Neuronal stem cell (in vitro differentiated cells): ENCODE measurements at regions not wholly inside any gene's neighbourhood (a gene's known extent, or its start where the extent isn't known, plus 50 kb on each side); places are given as distances from the start of the nearest gene placed in this dataset.

Source experiments
- DNase-seq: peaks from one replicate; pipeline ENCODE4 v3.0.0-alpha.2; 2013; ENCODE audit warnings: low spot score
- H2AFZ ChIP-seq: one replicate; pipeline ENCODE4 v1.6.1; 2013; ENCODE audit warnings: mild to moderate bottlenecking, low read length, inconsistent platforms
- H2AK5ac ChIP-seq: 2 replicates; pipeline ENCODE4 v1.6.1; 2013; ENCODE audit warnings: low read depth, mild to moderate bottlenecking, inconsistent platforms, low read length, moderate library complexity, mixed read lengths
- H2BK120ac ChIP-seq: 2 replicates; pipeline ENCODE4 v1.6.1; 2013; ENCODE audit warnings: low read depth, mild to moderate bottlenecking, inconsistent platforms, low read length, moderate library complexity, mixed read lengths
- H2BK12ac ChIP-seq: one replicate; pipeline ENCODE4 v1.6.1; 2013; ENCODE audit warnings: low read length, inconsistent platforms
- H2BK15ac ChIP-seq: 2 replicates; pipeline ENCODE4 v1.6.1; 2013; ENCODE audit warnings: mild to moderate bottlenecking, low read length, inconsistent platforms, mixed read lengths
- H2BK5ac ChIP-seq: one replicate; pipeline ENCODE4 v1.6.1; 2013; ENCODE audit warnings: inconsistent platforms, mild to moderate bottlenecking, low read length, moderate library complexity
- H3K14ac ChIP-seq: one replicate; pipeline ENCODE4 v1.6.1; 2013; ENCODE audit warnings: low read length, inconsistent platforms
- H3K18ac ChIP-seq: 2 replicates; pipeline ENCODE4 v1.6.1; 2013; ENCODE audit warnings: low read length, inconsistent platforms
- H3K23ac ChIP-seq: 2 replicates; pipeline ENCODE4 v1.6.1; 2013; ENCODE audit warnings: low read depth, mild to moderate bottlenecking, mixed read lengths, low read length, inconsistent platforms; ENCODE audit not compliant: poor library complexity
- H3K27ac ChIP-seq: replicated peaks from 3 replicates; pipeline ENCODE4 v1.5.1; 2013; ENCODE audit warnings: low read length, inconsistent platforms
- H3K27me3 ChIP-seq, 3 experiments: 2 replicates each; pipeline ENCODE4 v1.6.1; 2013; ENCODE audit warnings: low read length in 3 of 3, mild to moderate bottlenecking in 2 of 3, inconsistent platforms in 1 of 3, low read depth in 1 of 3, mixed read lengths in 1 of 3, moderate library complexity in 1 of 3; ENCODE audit not compliant: control insufficient read depth in 3 of 3, insufficient read depth in 3 of 3
- H3K36me3 ChIP-seq, 2 donors: replicated peaks in 1 of 2; 2 replicates each; pipeline ENCODE4 v1.6.1; 2013; ENCODE audit warnings: low read length in 2 of 2; ENCODE audit not compliant: control insufficient read depth in 2 of 2, insufficient read depth in 2 of 2
- H3K4ac ChIP-seq: 2 replicates; pipeline ENCODE4 v1.6.1; 2013; ENCODE audit warnings: inconsistent platforms, mild to moderate bottlenecking, low read length, moderate library complexity
- H3K4me1 ChIP-seq, 2 donors: 1 replicate in 1 of 2; 2 replicates in 1 of 2; pipeline ENCODE4 v1.6.1; 2013; ENCODE audit warnings: low read length in 2 of 2, low read depth in 1 of 2; ENCODE audit not compliant: control insufficient read depth in 2 of 2, insufficient read depth in 1 of 2
- H3K4me2 ChIP-seq: one replicate; pipeline ENCODE4 v1.6.1; 2013; ENCODE audit warnings: mild to moderate bottlenecking, low read length, inconsistent platforms; ENCODE audit not compliant: insufficient read depth, poor library complexity, severe bottlenecking
- H3K4me3 ChIP-seq, 2 donors: 2 replicates each; pipeline ENCODE4 v1.5.1; 2013; ENCODE audit warnings: low read length in 2 of 2, mild to moderate bottlenecking in 2 of 2, inconsistent platforms in 1 of 2, moderate library complexity in 1 of 2
- H3K79me1 ChIP-seq: one replicate; pipeline ENCODE4 v1.6.1; 2013; ENCODE audit warnings: low read depth, mild to moderate bottlenecking, inconsistent platforms, low read length, moderate library complexity
- H3K9ac ChIP-seq: one replicate; pipeline ENCODE4 v1.6.1; 2013; ENCODE audit warnings: mild to moderate bottlenecking, low read depth, low read length, inconsistent platforms; ENCODE audit not compliant: poor library complexity
- H3K9me3 ChIP-seq, 2 donors: replicated peaks in 1 of 2; 2 replicates each; pipeline versions ENCODE3 to v1.6.1; 2013; ENCODE audit warnings: low read length in 2 of 2, mild to moderate bottlenecking in 2 of 2, inconsistent platforms in 1 of 2, low read depth in 1 of 2, mixed read lengths in 1 of 2, moderate library complexity in 1 of 2; ENCODE audit not compliant: control insufficient read depth in 2 of 2, insufficient read depth in 1 of 2
- H4K8ac ChIP-seq: one replicate; pipeline ENCODE4 v1.6.1; 2013; ENCODE audit warnings: low read depth, mild to moderate bottlenecking, inconsistent platforms, low read length, moderate library complexity
- H4K91ac ChIP-seq: one replicate; pipeline ENCODE4 v1.6.1; 2013; ENCODE audit warnings: low read length, low read depth, mild to moderate bottlenecking, inconsistent platforms; ENCODE audit not compliant: poor library complexity
- WGBS, 2 donors: extraction: QIAGEN DNeasy Blood & Tissue Kit; methylation state at CpG; one replicate each; pipeline ENCODE4 v1.1.7; 2013; ENCODE audit warnings: missing lambda C conversion rate in 2 of 2, mixed read lengths in 1 of 2; ENCODE audit not compliant: insufficient read length in 2 of 2, insufficient replicate concordance in 1 of 2; ENCODE audit errors: extremely low coverage in 2 of 2; 5-methylcytosine and 5-hydroxymethylcytosine counted together

- H2AFZ ChIP-seq, result no peak overlapping the region
- WGBS, 2 donors, result no CpG with 5 or more reads among the region's 5 CpGs
- H3K4me1 ChIP-seq, result no peaks in the 10 kb centered on the region
- H3K4ac ChIP-seq, result no peak overlapping the region
- no peak for DNase-seq
- no peaks in the 10 kb centered on the region for H3K9me3 ChIP-seq
- H4K8ac ChIP-seq, result no peak overlapping the region
- no peak overlapping the region for H3K9ac ChIP-seq
- H2BK5ac ChIP-seq, result no peak overlapping the region
- H3K14ac ChIP-seq, result no peak overlapping the region
- H3K18ac ChIP-seq, result no peak overlapping the region
- no peak overlapping the region for H4K91ac ChIP-seq
- no peaks in the 10 kb centered on the region for H3K36me3 ChIP-seq
- H2AK5ac ChIP-seq, result no peak overlapping the region
- peaks cover 0 to 9% (median 0%) of the 10 kb centered on the region in 3 experiments for H3K27me3 ChIP-seq
- no peak overlapping the region for H3K4me2 ChIP-seq
- H3K23ac ChIP-seq, result no peak overlapping the region
- H3K79me1 ChIP-seq, result no peaks in the 10 kb centered on the region
- H3K4me3 ChIP-seq, result no peak overlapping the region
- no peak overlapping the region for H3K27ac ChIP-seq
- no peak overlapping the region for H2BK120ac ChIP-seq
- H2BK15ac ChIP-seq, result no peak overlapping the region
- H2BK12ac ChIP-seq, result no peak overlapping the region
Measured at GRCh38 chr7:28348636-28349035, 63.7 kb upstream of the CREB5 start.

GRCh38 chr7:28349637-28350036 lies 62.7 kb upstream of the CREB5 start:
- H2BK12ac ChIP-seq, result no peak overlapping the region
- no peak overlapping the region for H4K8ac ChIP-seq
- H2AFZ ChIP-seq, result no peak overlapping the region
- H3K9ac ChIP-seq, result no peak overlapping the region
- no peak overlapping the region for H3K4me2 ChIP-seq
- no peak overlapping the region for H3K18ac ChIP-seq
- no peak overlapping the region for H3K27ac ChIP-seq
- H2BK120ac ChIP-seq, result no peak overlapping the region
- peaks cover 0 to 1% of the 10 kb centered on the region in 2 donors for H3K9me3 ChIP-seq
- no peak overlapping the region for H2BK15ac ChIP-seq
- H3K4ac ChIP-seq, result no peak overlapping the region
- no peak overlapping the region for H2AK5ac ChIP-seq
- H3K79me1 ChIP-seq, result no peaks in the 10 kb centered on the region
- DNase-seq, result no peak
- no peak overlapping the region for H3K14ac ChIP-seq
- H3K4me3 ChIP-seq, result no peak overlapping the region
- H3K36me3 ChIP-seq, result no peaks in the 10 kb centered on the region
- no peak overlapping the region for H4K91ac ChIP-seq
- H3K27me3 ChIP-seq, result peaks cover 0 to 9% (median 0%) of the 10 kb centered on the region in 3 experiments
- H2BK5ac ChIP-seq, result no peak overlapping the region
- no CpG with 5 or more reads among the region's 1 CpG for whole genome bisulfite sequencing, 2 donors
- no peak overlapping the region for H3K23ac ChIP-seq
- H3K4me1 ChIP-seq, result peaks cover 0 to under 1% of the 10 kb centered on the region in 2 donors

GRCh38 chr7:28350662-28351061 lies 61.7 kb upstream of the CREB5 start:
- Histone ChIP-seq H3K79me1 (no peaks in the 10 kb centered on the region), H2BK15ac (no peak overlapping the region), H2AFZ (no peak overlapping the region), H3K36me3 (no peaks in the 10 kb centered on the region), H2BK12ac (no peak overlapping the region), H4K91ac (no peak overlapping the region), H3K4ac (no peak overlapping the region), H3K23ac (no peak overlapping the region), H3K4me1 (peaks cover 0 to 1% of the 10 kb centered on the region in 2 donors), H3K27me3 (peaks cover 0 to 9% (median 0%) of the 10 kb centered on the region in 3 experiments), H3K14ac (no peak overlapping the region), H2BK5ac (no peak overlapping the region), H2AK5ac (no peak overlapping the region), H3K4me3 (no peak overlapping the region), H3K9ac (no peak overlapping the region), H4K8ac (no peak overlapping the region), H3K18ac (no peak overlapping the region), H3K4me2 (no peak overlapping the region), H3K27ac (no peak overlapping the region), H2BK120ac (no peak overlapping the region), H3K9me3 (peaks cover 0 to 2% of the 10 kb centered on the region in 2 donors)
- WGBS, 2 donors, result no CpG with 5 or more reads among the region's 4 CpGs
- no peak for DNase-seq

GRCh38 chr7:28351450-28351849 lies 60.9 kb upstream of the CREB5 start:
- Histone ChIP-seq H3K14ac (no peak overlapping the region), H2AFZ (no peak overlapping the region)
- WGBS, 2 donors, result no CpG with 5 or more reads among the region's 1 CpG

More at GRCh38 chr7:28351450-28351849, 60.9 kb upstream of the CREB5 start:
- no peak overlapping the region for H4K91ac ChIP-seq
- H3K4me3 ChIP-seq, result no peak overlapping the region
- H2BK120ac ChIP-seq, result no peak overlapping the region
- H2BK12ac ChIP-seq, result no peak overlapping the region
- H3K9me3 ChIP-seq, result peaks cover 0 to 2% of the 10 kb centered on the region in 2 donors
- no peak overlapping the region for H3K18ac ChIP-seq
- H3K23ac ChIP-seq, result no peak overlapping the region
- peaks cover 0 to 9% (median 0%) of the 10 kb centered on the region in 3 experiments for H3K27me3 ChIP-seq
- no peak for DNase-seq
- no peak overlapping the region for H4K8ac ChIP-seq
- H3K36me3 ChIP-seq, result no peaks in the 10 kb centered on the region
- no peak overlapping the region for H2BK5ac ChIP-seq
- H3K27ac ChIP-seq, result no peak overlapping the region
- no peaks in the 10 kb centered on the region for H3K79me1 ChIP-seq
- H2AK5ac ChIP-seq, result no peak overlapping the region
- H3K4me2 ChIP-seq, result no peak overlapping the region
- H3K9ac ChIP-seq, result no peak overlapping the region
- no peak overlapping the region for H2BK15ac ChIP-seq
- no peak overlapping the region for H3K4ac ChIP-seq
- peaks cover 0 to 1% of the 10 kb centered on the region in 2 donors for H3K4me1 ChIP-seq
